ENCODE measurements at regions not wholly inside any gene's neighbourhood (a gene's known extent, or its start where the extent isn't known, plus 50 kb on each side); places are given as distances from the start of the nearest gene placed in this dataset.

DNA sequence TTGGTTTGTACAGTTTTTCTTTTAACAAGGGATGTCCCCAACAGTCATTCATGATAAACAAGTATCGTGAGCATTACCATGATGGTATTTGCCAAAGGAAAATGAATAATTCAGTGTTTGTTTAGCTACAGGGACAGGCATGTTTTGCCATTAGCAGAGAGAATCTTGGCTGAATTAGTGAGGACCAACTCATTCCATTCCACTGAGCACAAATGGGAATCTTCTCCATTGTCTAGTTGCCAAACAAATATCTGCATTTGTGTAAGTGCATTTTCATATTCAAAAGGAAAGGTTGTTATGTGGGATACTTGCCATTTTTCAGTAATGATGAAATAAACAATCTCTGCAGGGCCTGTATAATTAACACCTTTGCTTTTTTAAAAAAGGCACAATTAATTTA lies 1762.6 kb downstream of the RPA4 start:
- Histone ChIP-seq H3K4me3 (ENCODE audit: low read depth, low read length) (no peak overlapping the region), H3K27me3 (replicated peaks) (no peaks in the 10 kb centered on the region), H3K27ac (no peak overlapping the region), H3K36me3 (replicated peaks) (no peaks in the 10 kb centered on the region)
- no peak for DNase-seq
- in situ Hi-C loops (cut with HindIII; ENCODE audit: low pct_ligation_motif_present, low sequenced_read_pairs) = no loop called here
- TF ChIP-seq, protein P1, sequence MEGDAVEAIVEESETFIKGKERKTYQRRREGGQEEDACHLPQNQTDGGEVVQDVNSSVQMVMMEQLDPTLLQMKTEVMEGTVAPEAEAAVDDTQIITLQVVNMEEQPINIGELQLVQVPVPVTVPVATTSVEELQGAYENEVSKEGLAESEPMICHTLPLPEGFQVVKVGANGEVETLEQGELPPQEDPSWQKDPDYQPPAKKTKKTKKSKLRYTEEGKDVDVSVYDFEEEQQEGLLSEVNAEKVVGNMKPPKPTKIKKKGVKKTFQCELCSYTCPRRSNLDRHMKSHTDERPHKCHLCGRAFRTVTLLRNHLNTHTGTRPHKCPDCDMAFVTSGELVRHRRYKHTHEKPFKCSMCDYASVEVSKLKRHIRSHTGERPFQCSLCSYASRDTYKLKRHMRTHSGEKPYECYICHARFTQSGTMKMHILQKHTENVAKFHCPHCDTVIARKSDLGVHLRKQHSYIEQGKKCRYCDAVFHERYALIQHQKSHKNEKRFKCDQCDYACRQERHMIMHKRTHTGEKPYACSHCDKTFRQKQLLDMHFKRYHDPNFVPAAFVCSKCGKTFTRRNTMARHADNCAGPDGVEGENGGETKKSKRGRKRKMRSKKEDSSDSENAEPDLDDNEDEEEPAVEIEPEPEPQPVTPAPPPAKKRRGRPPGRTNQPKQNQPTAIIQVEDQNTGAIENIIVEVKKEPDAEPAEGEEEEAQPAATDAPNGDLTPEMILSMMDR (IDR thresholded peaks at IDR 0.05; ENCODE audit: low read depth, low read length, missing control alignments) = no peak

DNA sequence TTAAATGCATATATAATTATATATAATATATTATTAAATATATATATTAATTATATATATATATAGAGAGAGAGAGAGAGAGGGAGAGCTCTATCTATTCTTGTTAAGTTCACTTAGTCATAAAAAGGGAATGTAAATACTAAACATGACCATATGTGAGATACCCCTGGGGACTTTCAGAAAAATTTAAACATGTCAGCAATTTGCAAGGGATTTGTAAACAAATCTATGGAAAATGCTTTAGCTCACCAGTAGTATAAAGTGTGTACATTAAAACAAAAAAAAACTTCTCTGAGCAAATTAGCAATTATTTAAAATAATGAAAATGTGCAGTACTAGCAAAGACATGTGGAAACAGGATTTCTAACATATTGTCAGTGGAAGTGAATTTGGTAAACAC lies 1755.5 kb downstream of the PCDH19 start:
- H3K27me3 ChIP-seq (replicated peaks) = no peaks in the 10 kb centered on the region
- H3K4me3 ChIP-seq (ENCODE audit: low read depth, low read length) = no peak overlapping the region
- in situ Hi-C loops (cut with HindIII; ENCODE audit: low pct_ligation_motif_present, low sequenced_read_pairs) = no loop called here
- H3K27ac ChIP-seq = no peak overlapping the region
- TF ChIP-seq, protein P1 (IDR thresholded peaks at IDR 0.05; ENCODE audit: low read depth, low read length, missing control alignments) = no peak
- no peaks in the 10 kb centered on the region for H3K36me3 ChIP-seq (replicated peaks)
- DNase-seq = no peak

Data from brain microvascular endothelial cell (primary cell).